PC-9 (cell line): ENCODE measurements at regions not wholly inside any gene's neighbourhood (a gene's known extent, or its start where the extent isn't known, plus 50 kb on each side); places are given as distances from the start of the nearest gene placed in this dataset.

Experiments used
- EZH2 ChIP-seq: fragments of 200-600 bp; sonication (generic); IDR thresholded peaks from 2 replicates; pipeline ENCODE4 v1.8.0; 2017; ENCODE audit warnings: antibody characterized with exemption, low read depth
- TF ChIP-seq, protein P1 (sequence below): fragments of 200-600 bp; sonication (generic); conservative IDR thresholded peaks from 2 replicates; pipeline ENCODE4 v1.6.1; 2017; ENCODE audit warnings: mixed run types, antibody characterized with exemption, mild to moderate bottlenecking, moderate library complexity

DNA sequence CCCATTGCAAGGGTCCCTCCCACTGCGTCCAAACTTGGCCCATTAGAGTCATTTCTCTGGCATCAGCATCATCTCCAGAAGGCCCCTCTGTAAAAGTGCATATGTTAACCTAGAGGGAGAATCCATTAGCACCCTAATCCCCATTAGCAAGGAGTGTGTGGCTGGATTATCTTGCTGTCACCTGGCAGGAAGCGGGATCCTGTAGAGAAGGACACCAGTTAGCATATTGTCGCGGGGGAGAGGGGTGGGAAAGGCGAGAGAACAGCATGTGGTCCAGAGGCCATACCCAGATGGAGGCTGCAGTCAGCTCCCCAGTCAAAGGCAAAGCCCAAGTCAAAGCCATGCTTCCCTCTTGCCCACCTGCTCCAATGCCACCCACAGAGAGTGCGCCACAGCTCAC is 64.0 kb downstream of the OLIG1 start:
- TF ChIP-seq, protein P1, sequence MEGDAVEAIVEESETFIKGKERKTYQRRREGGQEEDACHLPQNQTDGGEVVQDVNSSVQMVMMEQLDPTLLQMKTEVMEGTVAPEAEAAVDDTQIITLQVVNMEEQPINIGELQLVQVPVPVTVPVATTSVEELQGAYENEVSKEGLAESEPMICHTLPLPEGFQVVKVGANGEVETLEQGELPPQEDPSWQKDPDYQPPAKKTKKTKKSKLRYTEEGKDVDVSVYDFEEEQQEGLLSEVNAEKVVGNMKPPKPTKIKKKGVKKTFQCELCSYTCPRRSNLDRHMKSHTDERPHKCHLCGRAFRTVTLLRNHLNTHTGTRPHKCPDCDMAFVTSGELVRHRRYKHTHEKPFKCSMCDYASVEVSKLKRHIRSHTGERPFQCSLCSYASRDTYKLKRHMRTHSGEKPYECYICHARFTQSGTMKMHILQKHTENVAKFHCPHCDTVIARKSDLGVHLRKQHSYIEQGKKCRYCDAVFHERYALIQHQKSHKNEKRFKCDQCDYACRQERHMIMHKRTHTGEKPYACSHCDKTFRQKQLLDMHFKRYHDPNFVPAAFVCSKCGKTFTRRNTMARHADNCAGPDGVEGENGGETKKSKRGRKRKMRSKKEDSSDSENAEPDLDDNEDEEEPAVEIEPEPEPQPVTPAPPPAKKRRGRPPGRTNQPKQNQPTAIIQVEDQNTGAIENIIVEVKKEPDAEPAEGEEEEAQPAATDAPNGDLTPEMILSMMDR, result no peak
- TF ChIP-seq EZH2, result no peak
